ENCODE measurements at regions not wholly inside any gene's neighbourhood (a gene's known extent, or its start where the extent isn't known, plus 50 kb on each side); places are given as distances from the start of the nearest gene placed in this dataset.
"Not testable (repeated sequence)": the region's sequence is repeated elsewhere in the genome, so short reads cannot be mapped to it uniquely, and the experiment has no call there.

DNA sequence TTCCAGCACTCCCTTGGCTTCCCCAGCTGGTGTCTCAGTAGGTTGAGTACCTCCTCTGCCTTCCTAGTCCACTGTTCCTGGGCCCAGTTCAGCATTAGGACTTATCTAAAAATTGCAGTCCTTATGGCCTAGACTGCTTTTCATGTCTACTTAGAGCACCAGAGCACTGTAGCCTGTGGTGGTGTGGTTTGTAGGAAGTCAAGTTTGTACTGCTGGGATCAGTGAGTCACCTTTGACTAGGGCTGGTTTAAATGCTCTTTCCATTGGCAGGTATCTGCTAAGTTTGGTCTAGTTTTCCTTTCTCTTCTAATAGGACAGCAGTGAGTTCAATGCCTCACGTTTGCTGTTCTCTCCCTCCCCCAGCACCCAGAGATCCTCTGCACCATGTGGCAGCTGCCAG is 233.6 kb upstream of the WDFY3 start:
- DNase-seq (ENCODE audit: low spot score in 2 of 2): no peak
- intact Hi-C loops (cut with DNase I; ENCODE audit: low total_unique reads): no loop called here
- H3K4me1 ChIP-seq: no peaks in the 10 kb centered on the region
- TF ChIP-seq, protein P1, sequence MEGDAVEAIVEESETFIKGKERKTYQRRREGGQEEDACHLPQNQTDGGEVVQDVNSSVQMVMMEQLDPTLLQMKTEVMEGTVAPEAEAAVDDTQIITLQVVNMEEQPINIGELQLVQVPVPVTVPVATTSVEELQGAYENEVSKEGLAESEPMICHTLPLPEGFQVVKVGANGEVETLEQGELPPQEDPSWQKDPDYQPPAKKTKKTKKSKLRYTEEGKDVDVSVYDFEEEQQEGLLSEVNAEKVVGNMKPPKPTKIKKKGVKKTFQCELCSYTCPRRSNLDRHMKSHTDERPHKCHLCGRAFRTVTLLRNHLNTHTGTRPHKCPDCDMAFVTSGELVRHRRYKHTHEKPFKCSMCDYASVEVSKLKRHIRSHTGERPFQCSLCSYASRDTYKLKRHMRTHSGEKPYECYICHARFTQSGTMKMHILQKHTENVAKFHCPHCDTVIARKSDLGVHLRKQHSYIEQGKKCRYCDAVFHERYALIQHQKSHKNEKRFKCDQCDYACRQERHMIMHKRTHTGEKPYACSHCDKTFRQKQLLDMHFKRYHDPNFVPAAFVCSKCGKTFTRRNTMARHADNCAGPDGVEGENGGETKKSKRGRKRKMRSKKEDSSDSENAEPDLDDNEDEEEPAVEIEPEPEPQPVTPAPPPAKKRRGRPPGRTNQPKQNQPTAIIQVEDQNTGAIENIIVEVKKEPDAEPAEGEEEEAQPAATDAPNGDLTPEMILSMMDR (IDR thresholded peaks at IDR 0.05): no peak
- TF ChIP-seq POLR2A (IDR thresholded peaks at IDR 0.05) (no peak), POLR2AphosphoS5 (IDR thresholded peaks at IDR 0.05) (no peak)
- peaks cover 9 to 23% of the 10 kb centered on the region in 2 donors for H3K9me3 ChIP-seq
- H3K4me3 ChIP-seq: no peak overlapping the region
- no peaks in the 10 kb centered on the region for H3K36me3 ChIP-seq
- H3K27me3 ChIP-seq: no peaks in the 10 kb centered on the region
- H3K27ac ChIP-seq: no peak overlapping the region

DNA sequence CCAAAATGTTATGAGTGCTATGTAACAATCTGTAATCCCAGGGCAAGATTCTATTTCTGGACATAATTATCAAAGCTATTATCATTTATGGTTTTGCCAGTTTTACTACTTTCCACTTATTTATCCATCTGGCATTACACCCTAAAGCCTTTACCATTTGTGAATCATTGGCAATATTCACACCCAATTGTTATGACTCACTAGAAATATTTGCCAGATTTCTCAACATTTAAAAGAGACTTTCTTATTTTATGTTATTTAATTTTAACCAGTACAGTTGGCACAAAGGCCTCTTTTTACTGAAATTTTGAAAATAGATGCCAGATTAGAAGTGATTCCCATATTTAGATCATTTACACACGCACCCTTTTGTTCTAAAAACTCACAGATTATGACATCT is 242.7 kb upstream of the WDFY3 start:
- TF ChIP-seq, protein P1 (IDR thresholded peaks at IDR 0.05): no peak
- TF ChIP-seq POLR2AphosphoS5 (IDR thresholded peaks at IDR 0.05): no peak
- no peak for TF ChIP-seq POLR2A (IDR thresholded peaks at IDR 0.05)
- Histone ChIP-seq H3K9me3 (peaks cover 0 to 42% of the 10 kb centered on the region in 2 donors), H3K27ac (no peak overlapping the region), H3K27me3 (no peaks in the 10 kb centered on the region), H3K4me3 (no peak overlapping the region), H3K4me1 (no peaks in the 10 kb centered on the region), H3K36me3 (no peaks in the 10 kb centered on the region)
- no peak for DNase-seq (ENCODE audit: low spot score in 2 of 2)
- intact Hi-C loops (cut with DNase I; ENCODE audit: low total_unique reads): no loop called here

DNA sequence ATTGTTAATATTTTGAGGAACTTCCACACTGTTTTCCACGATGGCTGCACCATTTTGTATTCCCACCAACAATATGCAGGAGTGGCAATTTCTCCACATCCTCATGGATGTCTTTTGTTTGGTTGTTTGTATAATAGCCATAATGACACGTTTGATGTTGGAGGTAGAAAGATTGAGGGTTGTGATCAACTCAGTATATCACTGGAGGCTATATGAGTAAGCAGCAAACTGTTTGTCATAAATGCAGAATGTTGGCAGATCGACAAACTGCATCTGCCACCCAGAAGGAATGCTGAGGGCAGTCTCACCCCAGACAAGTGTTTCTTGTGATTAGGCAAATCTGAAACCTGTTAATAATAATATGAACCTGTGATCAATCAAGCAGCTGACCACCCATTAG is 243.9 kb upstream of the WDFY3 start:
- intact Hi-C loops (cut with DNase I; ENCODE audit: low total_unique reads): no loop called here
- Histone ChIP-seq H3K27ac (no peak overlapping the region), H3K4me3 (no peak overlapping the region), H3K27me3 (no peaks in the 10 kb centered on the region), H3K36me3 (no peaks in the 10 kb centered on the region), H3K4me1 (no peaks in the 10 kb centered on the region), H3K9me3 (peaks cover 0 to 40% of the 10 kb centered on the region in 2 donors)
- TF ChIP-seq, protein P1 (IDR thresholded peaks at IDR 0.05): no peak
- TF ChIP-seq POLR2AphosphoS5 (IDR thresholded peaks at IDR 0.05): no peak
- TF ChIP-seq POLR2A (IDR thresholded peaks at IDR 0.05): no peak
- DNase-seq (ENCODE audit: low spot score in 2 of 2): no peak

DNA sequence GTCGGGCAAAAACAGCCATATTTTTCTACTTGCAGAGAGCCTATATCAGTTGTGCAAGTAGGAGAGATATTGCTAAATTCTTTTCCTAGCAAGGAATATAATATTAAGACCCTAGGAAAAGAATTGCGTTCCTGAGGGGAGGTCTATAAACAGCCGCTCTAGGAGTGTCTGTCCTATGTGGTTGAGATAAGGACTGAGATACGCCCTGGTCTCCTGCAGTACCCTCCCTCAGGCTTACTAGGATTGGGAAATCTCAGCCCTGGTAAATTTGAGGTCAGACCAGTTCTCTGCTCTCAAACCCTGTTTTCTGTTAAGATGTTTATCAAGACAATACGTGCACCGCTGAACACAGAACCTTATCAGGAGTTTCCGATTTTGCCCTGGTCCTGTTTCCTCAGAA is 250.1 kb upstream of the WDFY3 start:
- H3K4me3 ChIP-seq; intact Hi-C loops (cut with DNase I; ENCODE audit: low total_unique reads); H3K4me1 ChIP-seq; DNase-seq (ENCODE audit: low spot score in 2 of 2); H3K36me3 ChIP-seq; H3K27me3 ChIP-seq; H3K27ac ChIP-seq: not testable (repeated sequence)
- H3K9me3 ChIP-seq: peaks cover 21 to 38% of the 10 kb centered on the region in 2 donors

DNA sequence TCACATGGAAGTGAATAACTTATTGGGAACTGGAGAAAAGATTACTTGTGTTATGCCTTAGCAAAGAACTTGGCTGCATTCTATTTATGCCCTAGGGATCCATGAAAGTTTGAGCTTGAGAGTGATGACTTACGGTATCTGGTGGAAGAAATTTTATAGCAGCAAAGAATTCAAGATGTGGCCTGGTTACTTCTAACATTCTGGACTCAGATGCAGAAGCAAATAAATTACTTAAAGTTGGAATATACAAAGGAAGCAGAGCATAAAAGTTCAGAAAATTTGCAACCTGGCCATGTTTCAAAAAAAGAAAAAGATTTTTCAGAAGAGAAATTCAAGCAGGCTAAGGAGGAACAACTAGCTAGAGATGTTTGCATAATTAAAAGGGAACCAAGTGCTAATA is 252.3 kb upstream of the WDFY3 start:
- Histone ChIP-seq H3K36me3 (no peaks in the 10 kb centered on the region), H3K27ac (no peak overlapping the region), H3K4me3 (no peak overlapping the region), H3K27me3 (no peaks in the 10 kb centered on the region), H3K9me3 (peaks cover 21 to 31% of the 10 kb centered on the region in 2 donors), H3K4me1 (no peaks in the 10 kb centered on the region)
- no peak for DNase-seq (ENCODE audit: low spot score in 2 of 2)
- TF ChIP-seq, protein P1 (IDR thresholded peaks at IDR 0.05): no peak
- TF ChIP-seq POLR2AphosphoS5 (IDR thresholded peaks at IDR 0.05): no peak
- intact Hi-C loops (cut with DNase I; ENCODE audit: low total_unique reads): no loop called here

DNA sequence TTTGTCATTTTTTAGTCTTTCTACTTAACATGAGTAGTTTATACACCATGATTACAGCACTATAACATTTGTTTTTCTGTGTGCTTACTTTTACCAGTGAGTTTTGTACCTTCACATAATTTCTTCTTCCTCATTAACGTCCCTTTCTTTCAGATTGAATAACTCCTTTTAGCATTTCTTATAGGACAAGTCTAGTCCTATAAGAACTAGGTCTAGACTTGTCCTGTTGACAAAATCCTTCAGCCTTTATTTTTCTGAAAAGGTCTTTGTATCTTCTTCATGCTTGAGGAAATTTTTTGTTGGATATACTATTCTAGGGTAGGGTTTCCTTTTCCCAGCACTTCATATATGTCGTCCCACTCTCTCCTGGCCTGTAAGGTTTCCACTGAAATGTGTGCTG is 253.3 kb upstream of the ARHGAP24 start:
- intact Hi-C loops (cut with DNase I; ENCODE audit: low total_unique reads): no loop called here
- Histone ChIP-seq H3K27me3 (no peaks in the 10 kb centered on the region), H3K4me3 (no peak overlapping the region), H3K9me3 (peaks cover 18 to 19% of the 10 kb centered on the region in 2 donors), H3K4me1 (no peaks in the 10 kb centered on the region), H3K27ac (no peak overlapping the region), H3K36me3 (no peaks in the 10 kb centered on the region)
- DNase-seq (ENCODE audit: low spot score in 2 of 2): no peak
- TF ChIP-seq, protein P1 (IDR thresholded peaks at IDR 0.05): no peak
- TF ChIP-seq POLR2A (IDR thresholded peaks at IDR 0.05) (no peak), POLR2AphosphoS5 (IDR thresholded peaks at IDR 0.05) (no peak)
